Loucy (cell line): ENCODE measurements at regions not wholly inside any gene's neighbourhood (a gene's known extent, or its start where the extent isn't known, plus 50 kb on each side); places are given as distances from the start of the nearest gene placed in this dataset.

Experiments used
- CTCF ChIP-seq: fragments of 200-600 bp; sonication (generic); conservative IDR thresholded peaks from 2 replicates; pipeline ENCODE4 v1.5.1; 2014; ENCODE audit warnings: mild to moderate bottlenecking, antibody characterized with exemption, low read length
- EZH2phosphoT487 ChIP-seq: fragments of 200-600 bp; IDR thresholded peaks from 2 replicates; pipeline ENCODE4 v1.6.1; 2018; ENCODE audit warnings: antibody characterized with exemption, mild to moderate bottlenecking, moderate library complexity, borderline replicate concordance

GRCh38 chr1:87176087-87176486 is 152.6 kb upstream of the LMO4 start:
- no peak for TF ChIP-seq EZH2phosphoT487
- no peak for TF ChIP-seq CTCF
